Activated naive CD4-positive, alpha-beta T cell treated with anti-CD3 and anti-CD28 coated beads for 36 hours (primary cell): ENCODE measurements at regions not wholly inside any gene's neighbourhood (a gene's known extent, or its start where the extent isn't known, plus 50 kb on each side); places are given as distances from the start of the nearest gene placed in this dataset.
"Not testable (repeated sequence)": the region's sequence is repeated elsewhere in the genome, so short reads cannot be mapped to it uniquely, and the experiment has no call there.

Experiments used
- CTCF ChIA-PET: fragments of 350-600 bp; sonication (Branson Sonifier 250); formaldehyde crosslinking; loops from one replicate; lab custom pipeline; 2021; ENCODE audit warnings: antibody characterized with exemption; lab: Charles Lee
- DNase-seq: peaks from one replicate; pipeline ENCODE4 v3.0.0-alpha.2; 2020
- H3K27ac Mint-ChIP-seq: one replicate; pipeline ENCODE4 v1.8.0; 2021; ENCODE audit warnings: mild to moderate bottlenecking, mixed read lengths
- H3K27me3 Mint-ChIP-seq: one replicate; pipeline ENCODE4 v1.8.0; 2021; ENCODE audit warnings: low read depth, mixed read lengths
- H3K36me3 Mint-ChIP-seq: one replicate; pipeline ENCODE4 v1.8.0; 2021; ENCODE audit warnings: low read depth, mixed read lengths
- H3K4me1 Mint-ChIP-seq: one replicate; pipeline ENCODE4 v1.8.0; 2021; ENCODE audit warnings: low read depth, mixed read lengths
- H3K4me3 Mint-ChIP-seq: one replicate; pipeline ENCODE4 v1.8.0; 2021; ENCODE audit warnings: mild to moderate bottlenecking, moderate library complexity, mixed read lengths
- H3K9me3 Mint-ChIP-seq: one replicate; pipeline ENCODE4 v1.8.0; 2021; ENCODE audit warnings: mixed read lengths
- intact Hi-C: fragments of 100-400 bp; cut with micrococcal nuclease; formaldehyde crosslinking; loops from one replicate; pipeline ENCODE4 v1.15.1; 2023

DNA sequence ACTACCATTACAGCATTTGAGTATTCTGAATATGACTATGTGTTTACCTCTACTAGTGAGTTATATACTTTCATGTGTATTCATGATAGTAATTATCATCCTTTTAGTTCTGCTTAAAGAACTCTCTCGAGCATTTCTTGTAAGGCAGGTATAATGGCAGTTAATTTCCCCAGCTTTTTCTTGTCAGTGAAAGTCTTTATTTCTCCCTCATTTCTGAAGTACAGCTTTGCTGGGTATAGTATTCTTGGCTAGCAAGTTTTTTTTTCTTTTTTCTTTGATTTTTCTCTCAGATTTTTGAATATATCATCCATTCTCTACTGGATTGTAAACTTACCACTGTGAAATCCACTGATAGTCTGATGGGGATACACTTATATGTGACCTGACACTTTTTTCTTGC lies 165.9 kb upstream of the ARHGAP5 start:
- Mint-ChIP-seq H3K9me3 (peaks cover 17% of the 10 kb centered on the region), H3K27me3 (peaks cover 2% of the 10 kb centered on the region), H3K36me3 (peaks cover 1% of the 10 kb centered on the region), H3K27ac (no peak overlapping the region), H3K4me3 (no peak overlapping the region), H3K4me1 (no peaks in the 10 kb centered on the region)
- no peak for DNase-seq
- CTCF ChIA-PET = no interaction called here
- intact Hi-C loops = no loop called here

DNA sequence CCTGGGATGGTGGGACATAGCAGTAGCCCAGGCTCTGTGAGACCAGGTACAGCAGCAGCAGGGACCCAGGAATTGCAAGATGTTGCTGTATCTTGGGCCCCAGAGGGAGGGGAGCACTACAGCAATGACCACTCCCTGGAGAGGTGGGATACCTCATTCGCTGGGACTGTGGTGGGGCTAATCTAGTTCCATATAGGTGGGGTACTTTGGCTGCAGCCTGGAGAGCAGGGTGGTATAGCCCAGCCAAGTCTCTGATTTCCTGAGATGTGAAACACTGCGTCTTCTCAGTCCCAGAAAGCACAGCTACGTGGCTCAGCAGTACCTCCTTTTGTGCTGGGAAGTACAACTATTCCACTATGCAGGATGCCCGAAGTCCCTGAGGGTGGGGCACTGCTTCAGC lies 163.7 kb upstream of the ARHGAP5 start:
- Mint-ChIP-seq H3K27ac (no peak overlapping the region), H3K36me3 (peaks cover 1% of the 10 kb centered on the region), H3K4me1 (no peaks in the 10 kb centered on the region), H3K27me3 (peaks cover 2% of the 10 kb centered on the region), H3K4me3 (no peak overlapping the region), H3K9me3 (peaks cover 17% of the 10 kb centered on the region)
- CTCF ChIA-PET = interaction anchor here (1.2 to 1.7 kb wide), 2 partner anchors 13 to 370 kb away, joined by 3 to 6 read pairs; no protein-coding TSS in a partner anchor
- intact Hi-C loops = no loop called here
- DNase-seq = no peak

DNA sequence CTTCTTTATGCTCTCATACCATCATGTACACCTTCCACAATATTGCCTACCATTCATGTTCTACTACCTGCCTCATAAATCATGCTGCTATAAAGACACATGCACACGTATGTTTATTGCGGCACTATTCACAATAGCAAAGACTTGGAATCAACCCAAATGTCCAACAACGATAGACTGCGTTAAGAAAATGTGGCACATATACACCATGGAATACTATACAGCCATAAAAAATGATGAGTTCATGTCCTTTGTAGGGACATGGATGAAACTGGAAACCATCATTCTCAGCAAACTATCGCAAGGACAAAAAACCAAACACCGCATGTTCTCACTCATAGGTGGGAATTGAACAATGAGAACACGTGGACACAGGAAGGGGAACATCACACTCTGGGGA lies 158.8 kb upstream of the ARHGAP5 start:
- H3K36me3 Mint-ChIP-seq, H3K4me3 Mint-ChIP-seq, H3K27me3 Mint-ChIP-seq, H3K27ac Mint-ChIP-seq, intact Hi-C loops, H3K9me3 Mint-ChIP-seq, DNase-seq, H3K4me1 Mint-ChIP-seq, CTCF ChIA-PET: not testable (repeated sequence)

DNA sequence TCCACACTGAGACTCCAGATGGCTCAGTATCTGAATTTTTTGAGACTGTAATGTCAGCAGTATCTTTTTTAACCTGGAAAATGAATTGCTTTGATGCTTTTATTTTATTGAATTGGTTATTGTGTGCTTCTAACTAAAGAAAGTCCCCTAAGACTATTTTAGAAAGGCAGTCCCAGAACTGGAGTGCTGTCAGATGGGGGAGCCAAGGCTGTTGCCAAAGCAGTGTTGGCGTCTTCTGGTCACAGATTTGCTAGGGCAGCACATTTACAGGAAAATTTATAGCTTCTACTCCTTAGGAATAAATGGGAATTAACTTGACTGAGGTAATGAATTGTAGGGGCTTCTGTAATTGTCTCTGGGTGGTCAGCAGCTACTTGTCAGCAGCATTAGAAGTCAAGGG lies 157.1 kb upstream of the ARHGAP5 start:
- Mint-ChIP-seq H3K36me3 (no peaks in the 10 kb centered on the region), H3K4me1 (no peaks in the 10 kb centered on the region), H3K27ac (no peak overlapping the region), H3K4me3 (no peak overlapping the region), H3K9me3 (no peaks in the 10 kb centered on the region), H3K27me3 (no peaks in the 10 kb centered on the region)
- CTCF ChIA-PET = interaction anchor here (1.2 kb wide), 1 partner anchor 331 kb away, joined by 3 read pairs; no protein-coding TSS in a partner anchor
- intact Hi-C loops = loop anchor here (10.0 kb wide), 1 partner anchor 465 kb away; no protein-coding TSS in a partner anchor
- no peak for DNase-seq

DNA sequence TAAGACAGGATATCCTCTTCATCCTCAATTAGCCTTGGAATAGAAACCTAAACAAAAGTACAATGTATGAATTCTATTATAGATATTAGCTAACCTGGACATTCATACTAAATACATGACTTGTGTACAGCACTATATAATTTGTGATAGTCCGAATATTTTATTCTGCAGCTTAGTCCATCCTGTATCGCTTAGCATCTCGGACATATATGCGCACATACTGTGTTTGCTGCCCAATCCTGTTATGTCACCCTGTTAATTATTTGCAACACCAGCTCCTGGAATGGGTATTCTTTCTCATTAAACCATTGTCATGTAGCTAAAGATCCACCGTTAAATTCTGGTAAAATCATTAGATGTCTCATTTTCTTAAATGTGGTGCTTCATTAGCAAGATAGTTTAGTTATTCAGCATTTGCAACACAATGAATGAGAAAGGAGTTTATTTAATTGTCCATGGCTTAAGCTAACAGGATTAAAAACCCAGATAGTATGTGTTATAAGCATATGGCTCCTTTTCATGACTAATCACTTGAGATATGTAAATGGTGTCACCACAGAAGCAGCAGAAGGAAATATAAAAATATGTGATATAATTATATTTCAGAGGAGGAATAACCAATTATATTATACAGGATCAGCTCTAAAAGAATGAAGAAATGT lies 156.0 kb upstream of the ARHGAP5 start:
- Mint-ChIP-seq H3K9me3 (no peaks in the 10 kb centered on the region), H3K4me3 (no peak overlapping the region), H3K36me3 (no peaks in the 10 kb centered on the region), H3K27ac (no peak overlapping the region), H3K4me1 (no peaks in the 10 kb centered on the region), H3K27me3 (no peaks in the 10 kb centered on the region)
- intact Hi-C loops = loop anchor here (10.0 kb wide), 1 partner anchor 464 kb away; no protein-coding TSS in a partner anchor
- no peak for DNase-seq
- CTCF ChIA-PET = interaction anchor here (0.7 kb wide), 1 partner anchor 334 kb away, joined by 3 read pairs; no protein-coding TSS in a partner anchor

- no peak overlapping the region for H3K4me3 Mint-ChIP-seq
- peaks cover 4% of the 10 kb centered on the region for H3K4me1 Mint-ChIP-seq
- H3K36me3 Mint-ChIP-seq = no peaks in the 10 kb centered on the region
- H3K27ac Mint-ChIP-seq = no peak overlapping the region
- no peak for DNase-seq
- no peaks in the 10 kb centered on the region for H3K27me3 Mint-ChIP-seq
- CTCF ChIA-PET = no interaction called here
- intact Hi-C loops = loop anchor here (10.0 kb wide), 1 partner anchor 463 kb away; no protein-coding TSS in a partner anchor
- no peaks in the 10 kb centered on the region for H3K9me3 Mint-ChIP-seq
Observed at GRCh38 chr14:31921721-31922120, 155.4 kb upstream of the ARHGAP5 start.

GRCh38 chr14:31926123-31926522 lies 151.0 kb upstream of the ARHGAP5 start:
- Mint-ChIP-seq H3K36me3 (no peaks in the 10 kb centered on the region), H3K27ac (no peak overlapping the region), H3K9me3 (no peaks in the 10 kb centered on the region), H3K4me3 (no peak overlapping the region), H3K27me3 (no peaks in the 10 kb centered on the region), H3K4me1 (peaks cover 21% of the 10 kb centered on the region)
- peak; percentile 28 for DNase-seq
- intact Hi-C loops = loop anchor here (1.0 to 10.0 kb wide), 6 partner anchors 326 to 635 kb away; partner anchors contain the start of gene NUBPL
- CTCF ChIA-PET = interaction anchor here (0.6 to 7.5 kb wide), 16 partner anchors 12 to 543 kb away, joined by 3 to 80 read pairs (median 4); no protein-coding TSS in a partner anchor

- peak overlapping the region; percentile 54 for H3K27ac Mint-ChIP-seq
- intact Hi-C loops = loop anchor here (1.0 to 10.0 kb wide), 9 partner anchors 11 to 634 kb away; partner anchors contain the start of genes NUBPL and RNU6-8
- H3K36me3 Mint-ChIP-seq = no peaks in the 10 kb centered on the region
- H3K4me1 Mint-ChIP-seq = peaks cover 21% of the 10 kb centered on the region
- no peaks in the 10 kb centered on the region for H3K27me3 Mint-ChIP-seq
- no peaks in the 10 kb centered on the region for H3K9me3 Mint-ChIP-seq
- H3K4me3 Mint-ChIP-seq = no peak overlapping the region
- no peak for DNase-seq
- CTCF ChIA-PET = interaction anchor here (0.6 to 7.5 kb wide), 23 partner anchors 10 to 543 kb away, joined by 3 to 80 read pairs (median 4); no protein-coding TSS in a partner anchor
Observed at GRCh38 chr14:31926652-31927347, 150.3 kb upstream of the ARHGAP5 start.

DNA sequence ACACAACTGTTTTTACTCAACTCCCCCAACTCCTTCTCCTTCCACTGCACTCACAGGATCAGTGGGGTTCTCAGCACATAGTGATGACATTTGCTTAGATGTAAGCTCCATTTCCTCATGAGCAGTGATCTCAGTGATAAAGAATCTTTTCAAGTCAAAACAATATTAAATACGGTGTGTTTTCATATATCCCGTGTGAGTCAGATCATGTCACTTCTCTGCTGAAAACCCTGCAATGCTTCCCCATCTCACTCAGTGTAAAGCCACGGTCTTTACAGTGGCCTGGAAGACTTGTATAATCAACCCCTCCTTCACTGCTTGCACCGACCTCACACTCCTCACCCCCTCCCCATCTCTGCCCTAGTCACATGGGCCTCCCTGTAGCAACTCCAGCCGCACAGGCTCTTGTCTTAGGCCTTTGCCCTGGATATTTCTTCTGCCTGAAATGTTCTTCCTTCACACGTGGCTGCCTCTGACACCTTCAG lies 149.7 kb upstream of the ARHGAP5 start:
- Mint-ChIP-seq H3K9me3 (no peaks in the 10 kb centered on the region), H3K4me1 (peaks cover 21% of the 10 kb centered on the region), H3K27ac (peak overlapping the region; percentile 54), H3K4me3 (no peak overlapping the region), H3K27me3 (no peaks in the 10 kb centered on the region), H3K36me3 (no peaks in the 10 kb centered on the region)
- intact Hi-C loops = loop anchor here (1.0 to 10.0 kb wide), 8 partner anchors 10 to 633 kb away; partner anchors contain the start of genes NUBPL and RNU6-8
- CTCF ChIA-PET = interaction anchor here (0.6 to 7.5 kb wide), 17 partner anchors 9 to 469 kb away, joined by 3 to 80 read pairs (median 4); no protein-coding TSS in a partner anchor
- DNase-seq = peak; percentile 55

GRCh38 chr14:31930070-31930469 lies 147.0 kb upstream of the ARHGAP5 start:
- DNase-seq = no peak
- no peak overlapping the region for H3K27ac Mint-ChIP-seq
- intact Hi-C loops = loop anchor here (10.0 kb wide), 1 partner anchor 725 kb away; the partner anchor contains the start of gene HECTD1

DNA sequence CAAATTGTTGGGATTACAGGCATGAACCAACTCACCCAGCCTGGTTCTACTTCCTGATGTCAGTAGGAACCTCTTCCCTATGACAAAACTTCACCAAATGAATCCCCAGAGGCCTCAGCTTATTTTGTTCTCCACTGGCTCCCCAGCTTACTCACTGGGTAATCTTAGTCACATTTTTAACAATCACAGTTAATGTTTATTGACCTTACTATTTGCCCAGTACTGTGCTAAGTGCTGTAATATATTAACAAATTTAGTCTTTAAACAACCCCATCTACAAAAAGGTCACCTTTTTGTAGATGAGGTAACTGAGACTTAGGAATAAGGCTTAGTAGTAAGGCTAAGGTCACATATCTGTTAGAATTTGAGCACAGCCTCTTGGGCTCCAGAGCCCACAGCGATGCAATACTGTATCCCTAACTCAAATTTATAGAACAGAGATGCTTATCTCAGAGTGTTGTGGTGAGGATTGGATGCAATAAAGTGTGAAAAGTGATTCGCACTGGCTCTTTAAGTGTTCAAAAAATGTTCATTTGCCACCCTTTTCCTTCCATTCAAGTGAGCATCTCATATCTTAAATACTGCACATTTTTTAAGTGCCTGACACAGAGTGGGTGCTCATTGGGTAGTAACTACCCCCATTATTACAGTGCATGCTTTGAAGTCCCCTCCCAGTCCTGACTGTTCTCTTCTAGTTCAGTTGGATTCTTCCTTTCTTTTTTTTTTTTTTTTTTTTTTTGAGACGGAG lies 146.4 kb upstream of the ARHGAP5 start:
- Mint-ChIP-seq H3K4me3 (no peak overlapping the region), H3K9me3 (no peaks in the 10 kb centered on the region), H3K36me3 (no peaks in the 10 kb centered on the region), H3K27me3 (no peaks in the 10 kb centered on the region), H3K27ac (no peak overlapping the region), H3K4me1 (peaks cover 25% of the 10 kb centered on the region)
- CTCF ChIA-PET = interaction anchor here (7.5 kb wide), 1 partner anchor 322 kb away, joined by 80 read pairs; no protein-coding TSS in a partner anchor
- no peak for DNase-seq
- intact Hi-C loops = loop anchor here (10.0 kb wide), 1 partner anchor 726 kb away; the partner anchor contains the start of gene HECTD1

More at GRCh38 chr14:31930070-31930469, 147.0 kb upstream of the ARHGAP5 start:
- Mint-ChIP-seq H3K9me3 (no peaks in the 10 kb centered on the region), H3K36me3 (no peaks in the 10 kb centered on the region), H3K4me1 (peaks cover 21% of the 10 kb centered on the region), H3K4me3 (no peak overlapping the region), H3K27me3 (no peaks in the 10 kb centered on the region)
- CTCF ChIA-PET = interaction anchor here (7.5 kb wide), 1 partner anchor 323 kb away, joined by 80 read pairs; no protein-coding TSS in a partner anchor
